ENCODE measurements at regions not wholly inside any gene's neighbourhood (a gene's known extent, or its start where the extent isn't known, plus 50 kb on each side); places are given as distances from the start of the nearest gene placed in this dataset.

GRCh38 chr5:12017007-12017406 lies 112.8 kb upstream of the CTNND2 start:
- no peak overlapping the region for H3K4me3 Mint-ChIP-seq
- H3K27ac Mint-ChIP-seq = no peak overlapping the region
- H3K4me1 Mint-ChIP-seq = no peaks in the 10 kb centered on the region
- DNase-seq = no peak
- peaks cover 0 to 8% (median 1%) of the 10 kb centered on the region in 6 donors for H3K9me3 Mint-ChIP-seq
- H3K36me3 Mint-ChIP-seq = no peaks in the 10 kb centered on the region
- peaks cover 0 to 5% (median 0%) of the 10 kb centered on the region in 3 donors for H3K27me3 Mint-ChIP-seq (ENCODE audit: low read depth in 3 of 3)

GRCh38 chr5:12016159-12016746 lies 112.0 kb upstream of the CTNND2 start:
- Mint-ChIP-seq H3K4me1 (no peaks in the 10 kb centered on the region), H3K27ac (no peak overlapping the region), H3K4me3 (no peak overlapping the region), H3K36me3 (no peaks in the 10 kb centered on the region), H3K9me3 (peaks cover 0 to 8% (median 1%) of the 10 kb centered on the region in 6 donors), H3K27me3 (ENCODE audit: low read depth in 3 of 3) (peaks cover 0 to 5% (median 0%) of the 10 kb centered on the region in 3 donors)
- DNase-seq = no peak

DNA sequence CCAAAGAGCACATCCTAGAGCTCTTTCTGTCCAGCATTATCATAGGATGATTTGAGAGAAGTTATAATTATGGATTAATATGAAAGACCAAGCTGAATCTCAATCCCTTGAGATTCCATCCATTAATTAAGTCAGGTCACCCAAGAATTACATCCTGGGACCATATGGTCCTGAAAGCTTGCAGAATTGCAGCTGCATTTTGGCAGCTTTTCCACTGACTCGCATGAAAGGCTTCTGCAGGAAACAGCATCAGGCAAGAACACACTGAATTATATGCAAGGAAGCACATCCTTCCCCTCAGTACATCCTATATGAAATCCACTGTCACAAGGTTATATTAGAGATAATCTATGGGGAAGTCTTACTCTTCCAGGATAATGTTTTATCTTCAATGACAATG lies 109.1 kb upstream of the CTNND2 start:
- Mint-ChIP-seq H3K36me3 (no peaks in the 10 kb centered on the region), H3K4me1 (no peaks in the 10 kb centered on the region), H3K27ac (no peak overlapping the region), H3K27me3 (ENCODE audit: low read depth in 3 of 3) (peaks cover 0 to 5% (median 3%) of the 10 kb centered on the region in 3 donors), H3K4me3 (no peak overlapping the region), H3K9me3 (peaks cover 0 to 25% (median 3%) of the 10 kb centered on the region in 6 donors)
- no peak for DNase-seq

DNA sequence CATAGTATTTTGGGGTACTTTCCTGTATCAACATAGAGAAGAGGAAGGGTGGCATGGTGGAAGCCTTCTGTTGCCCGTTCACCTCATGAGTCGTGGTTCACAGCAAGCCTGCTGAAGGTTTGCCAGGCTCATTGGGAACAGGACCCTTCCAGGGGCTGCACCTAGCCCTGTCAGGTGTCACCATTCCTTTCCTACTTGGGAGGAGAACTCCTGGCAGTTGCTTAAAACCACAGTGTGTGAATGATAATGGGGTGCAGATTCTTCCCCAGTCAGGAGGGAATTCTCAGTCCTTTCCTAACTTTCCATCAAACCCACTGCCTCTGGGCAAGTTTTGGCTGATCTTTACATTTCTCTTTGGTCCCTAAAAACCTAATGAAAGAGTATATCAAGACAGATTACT lies 99.4 kb upstream of the CTNND2 start:
- H3K4me3 Mint-ChIP-seq = no peak overlapping the region
- H3K27ac Mint-ChIP-seq = no peak overlapping the region
- H3K9me3 Mint-ChIP-seq = peaks cover 0 to 12% (median 6%) of the 10 kb centered on the region in 6 donors
- no peaks in the 10 kb centered on the region for H3K4me1 Mint-ChIP-seq
- DNase-seq = no peak
- peaks cover 0 to 4% (median 0%) of the 10 kb centered on the region in 3 donors for H3K36me3 Mint-ChIP-seq
- H3K27me3 Mint-ChIP-seq (ENCODE audit: low read depth in 3 of 3) = peaks cover 0 to 2% (median 0%) of the 10 kb centered on the region in 3 donors

GRCh38 chr5:11998397-11998796 lies 94.2 kb upstream of the CTNND2 start:
- Mint-ChIP-seq H3K9me3 (peaks cover 5 to 32% (median 13%) of the 10 kb centered on the region in 6 donors), H3K4me3 (no peak overlapping the region), H3K27me3 (ENCODE audit: low read depth in 3 of 3) (no peaks in the 10 kb centered on the region), H3K27ac (no peak overlapping the region), H3K36me3 (no peaks in the 10 kb centered on the region), H3K4me1 (no peaks in the 10 kb centered on the region)
- no peak for DNase-seq

DNA sequence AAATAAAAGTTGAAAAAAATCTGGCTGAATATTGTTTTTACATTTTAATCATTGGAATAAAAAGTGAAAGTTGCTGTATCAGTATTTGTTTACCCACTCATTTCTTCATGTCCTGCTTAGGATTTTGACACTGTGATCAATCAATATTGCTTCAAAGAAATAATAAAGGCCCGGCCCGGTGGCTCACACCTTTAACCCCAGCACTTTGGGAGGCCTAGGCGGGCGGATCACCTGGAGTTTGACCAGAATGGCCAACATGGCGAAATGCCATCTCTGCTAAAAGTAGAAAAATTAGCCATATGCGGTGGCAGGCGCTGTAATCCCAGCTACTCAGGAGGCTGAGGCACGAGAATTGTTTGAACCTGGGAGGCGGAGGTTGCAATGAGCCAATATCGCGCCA lies 93.7 kb upstream of the CTNND2 start:
- no peak overlapping the region for H3K27ac Mint-ChIP-seq
- H3K36me3 Mint-ChIP-seq = no peaks in the 10 kb centered on the region
- H3K9me3 Mint-ChIP-seq = peaks cover 5 to 33% (median 13%) of the 10 kb centered on the region in 6 donors
- no peaks in the 10 kb centered on the region for H3K4me1 Mint-ChIP-seq
- no peaks in the 10 kb centered on the region for H3K27me3 Mint-ChIP-seq (ENCODE audit: low read depth in 3 of 3)
- H3K4me3 Mint-ChIP-seq = no peak overlapping the region
- no peak for DNase-seq

GRCh38 chr5:11992518-11992917 lies 88.3 kb upstream of the CTNND2 start:
- no peak overlapping the region for H3K27ac Mint-ChIP-seq
- DNase-seq = no peak
- no peaks in the 10 kb centered on the region for H3K4me1 Mint-ChIP-seq

GRCh38 chr5:11985993-11986392 lies 81.7 kb upstream of the CTNND2 start:
- Mint-ChIP-seq H3K4me1 (no peaks in the 10 kb centered on the region), H3K27me3 (ENCODE audit: low read depth in 3 of 3) (peaks cover 0 to 4% (median 2%) of the 10 kb centered on the region in 3 donors), H3K4me3 (no peak overlapping the region), H3K36me3 (no peaks in the 10 kb centered on the region), H3K27ac (no peak overlapping the region), H3K9me3 (peaks cover 0 to 9% (median 3%) of the 10 kb centered on the region in 6 donors)
- no peak for DNase-seq

More at GRCh38 chr5:11992518-11992917, 88.3 kb upstream of the CTNND2 start:
- H3K9me3 Mint-ChIP-seq = peaks cover 5 to 32% (median 13%) of the 10 kb centered on the region in 6 donors
- H3K36me3 Mint-ChIP-seq = no peaks in the 10 kb centered on the region
- peaks cover 0 to 2% (median 2%) of the 10 kb centered on the region in 3 donors for H3K27me3 Mint-ChIP-seq (ENCODE audit: low read depth in 3 of 3)
- no peak overlapping the region for H3K4me3 Mint-ChIP-seq

- Mint-ChIP-seq H3K4me1 (no peaks in the 10 kb centered on the region), H3K36me3 (no peaks in the 10 kb centered on the region), H3K9me3 (peaks cover 3 to 11% (median 6%) of the 10 kb centered on the region in 6 donors), H3K27ac (no peak overlapping the region), H3K27me3 (ENCODE audit: low read depth in 3 of 3) (peaks cover 0 to 2% (median 0%) of the 10 kb centered on the region in 3 donors), H3K4me3 (no peak overlapping the region)
- no peak for DNase-seq
Observed at GRCh38 chr5:11984196-11984595, 80.0 kb upstream of the CTNND2 start.

DNA sequence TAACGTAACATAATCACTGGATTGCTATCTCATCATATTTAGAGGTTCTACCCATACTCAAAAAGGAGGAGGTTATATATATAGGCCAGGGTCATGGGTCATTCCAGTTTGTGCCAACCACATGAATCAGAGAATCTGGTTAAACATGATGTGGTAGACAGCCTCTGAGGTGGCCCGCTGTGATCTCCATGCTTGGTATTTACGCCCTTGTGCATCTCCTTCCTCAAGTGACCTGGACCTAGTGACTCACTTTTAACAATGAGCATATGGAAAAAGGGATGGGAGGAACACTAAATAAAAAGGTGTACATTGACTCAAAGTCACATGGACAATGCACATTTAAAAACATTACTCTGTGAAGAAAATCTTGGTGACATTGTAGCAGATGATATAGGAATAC lies 77.7 kb upstream of the CTNND2 start:
- Mint-ChIP-seq H3K9me3 (peaks cover 3 to 16% (median 6%) of the 10 kb centered on the region in 6 donors), H3K27me3 (ENCODE audit: low read depth in 3 of 3) (peaks cover 0 to 2% (median 0%) of the 10 kb centered on the region in 3 donors), H3K36me3 (no peaks in the 10 kb centered on the region), H3K27ac (no peak overlapping the region), H3K4me1 (no peaks in the 10 kb centered on the region), H3K4me3 (no peak overlapping the region)
- no peak for DNase-seq

GRCh38 chr5:11977904-11978303 lies 73.7 kb upstream of the CTNND2 start:
- no peak for DNase-seq
- H3K36me3 Mint-ChIP-seq = no peaks in the 10 kb centered on the region

DNA sequence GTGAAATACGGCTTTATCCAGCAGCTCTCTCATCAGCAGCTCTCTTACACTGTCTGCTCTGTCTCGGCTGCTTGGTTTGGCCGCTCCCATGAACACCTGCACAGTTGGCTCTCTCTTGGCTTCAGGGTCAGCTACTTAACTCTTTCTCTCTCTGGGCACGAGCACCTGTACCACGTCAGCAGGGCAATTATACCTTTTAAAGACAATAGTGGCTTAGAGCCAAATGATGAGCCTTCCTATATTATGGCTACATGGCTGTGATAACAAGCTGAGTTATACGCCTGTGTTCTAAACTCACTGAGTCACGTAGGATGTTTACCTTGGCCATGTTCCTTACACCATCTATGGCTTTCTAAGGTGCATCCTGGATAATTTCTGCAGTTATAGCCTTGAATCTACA lies 69.2 kb upstream of the CTNND2 start:
- Mint-ChIP-seq H3K27ac (no peak overlapping the region), H3K4me1 (no peaks in the 10 kb centered on the region), H3K27me3 (ENCODE audit: low read depth in 3 of 3) (peaks cover 0 to 1% (median 0%) of the 10 kb centered on the region in 3 donors), H3K36me3 (no peaks in the 10 kb centered on the region), H3K4me3 (no peak overlapping the region), H3K9me3 (peaks cover 0 to 7% (median 2%) of the 10 kb centered on the region in 6 donors)
- DNase-seq = no peak

More at GRCh38 chr5:11977904-11978303, 73.7 kb upstream of the CTNND2 start:
- Mint-ChIP-seq H3K27ac (no peak overlapping the region), H3K4me3 (no peak overlapping the region), H3K27me3 (ENCODE audit: low read depth in 3 of 3) (no peaks in the 10 kb centered on the region), H3K9me3 (peaks cover 0 to 16% (median 3%) of the 10 kb centered on the region in 6 donors), H3K4me1 (no peaks in the 10 kb centered on the region)

GRCh38 chr5:11963227-11963626 lies 59.0 kb upstream of the CTNND2 start:
- no peak for DNase-seq
- Mint-ChIP-seq H3K36me3 (no peaks in the 10 kb centered on the region), H3K27ac (no peak overlapping the region), H3K9me3 (peaks cover 0 to 2% (median 0%) of the 10 kb centered on the region in 6 donors), H3K27me3 (ENCODE audit: low read depth in 3 of 3) (no peaks in the 10 kb centered on the region), H3K4me1 (no peaks in the 10 kb centered on the region), H3K4me3 (no peak overlapping the region)

DNA sequence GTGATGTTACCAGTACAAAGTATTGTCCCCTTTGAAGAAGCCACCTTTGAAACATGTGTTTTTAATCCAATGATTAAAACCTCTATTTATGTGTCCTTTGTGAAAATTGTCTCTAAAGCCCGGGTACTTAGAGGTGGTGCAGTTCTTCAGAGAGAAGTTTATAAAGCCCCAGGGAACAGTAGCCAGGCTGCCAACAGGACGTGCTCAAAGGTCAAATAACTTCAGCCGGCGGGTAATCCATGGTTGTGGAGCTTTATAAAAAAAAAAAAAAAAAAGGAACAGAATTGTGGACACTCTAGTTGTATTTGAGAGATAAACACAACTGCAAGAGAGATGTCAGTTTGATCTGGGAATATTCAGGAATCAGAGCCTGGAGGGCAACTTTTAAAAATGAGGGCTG lies 57.9 kb upstream of the CTNND2 start:
- H3K4me3 Mint-ChIP-seq = no peak overlapping the region
- no peak overlapping the region for H3K27ac Mint-ChIP-seq
- no peaks in the 10 kb centered on the region for H3K27me3 Mint-ChIP-seq (ENCODE audit: low read depth in 3 of 3)
- peaks cover 0 to 2% (median 0%) of the 10 kb centered on the region in 6 donors for H3K9me3 Mint-ChIP-seq
- no peak for DNase-seq
- no peaks in the 10 kb centered on the region for H3K36me3 Mint-ChIP-seq
- H3K4me1 Mint-ChIP-seq = no peaks in the 10 kb centered on the region

DNA sequence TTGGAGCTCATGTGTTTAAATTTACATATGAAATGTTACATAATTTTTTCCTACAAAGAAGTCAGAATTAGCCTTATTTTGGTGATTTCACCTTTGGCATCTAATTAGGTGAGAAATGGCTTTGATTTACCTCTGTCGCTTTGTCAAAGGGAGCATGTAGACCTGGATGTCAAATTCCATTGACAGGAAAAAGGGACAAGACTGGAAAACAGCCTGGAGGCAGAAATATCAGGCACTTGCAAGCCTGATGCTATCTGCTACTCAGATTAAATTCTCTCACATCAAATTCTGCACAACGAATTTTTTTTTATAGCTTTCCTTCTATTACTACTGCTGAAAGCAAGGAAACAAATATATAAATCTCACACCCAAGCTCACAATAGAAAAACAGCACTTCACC lies 54.1 kb upstream of the CTNND2 start:
- DNase-seq = no peak
- Mint-ChIP-seq H3K4me3 (no peak overlapping the region), H3K4me1 (no peaks in the 10 kb centered on the region), H3K27ac (no peak overlapping the region), H3K36me3 (no peaks in the 10 kb centered on the region), H3K27me3 (ENCODE audit: low read depth in 3 of 3) (no peaks in the 10 kb centered on the region), H3K9me3 (peaks cover 0 to 2% (median under 1%) of the 10 kb centered on the region in 6 donors)
